ENCODE measurements at regions not wholly inside any gene's neighbourhood (a gene's known extent, or its start where the extent isn't known, plus 50 kb on each side); places are given as distances from the start of the nearest gene placed in this dataset.
A peak's percentile ranks its signal among the peaks of the same experiment; 100 is the strongest.

GRCh38 chr7:40923626-40924025 is 779.3 kb downstream of the INHBA start:
- Histone ChIP-seq H3K79me2 (no peaks in the 10 kb centered on the region), H2AFZ (no peak overlapping the region), H3K36me3 (replicated peaks; ENCODE audit: insufficient read depth, low read depth) (no peaks in the 10 kb centered on the region), H3K9me3 (ENCODE audit: low read depth) (no peaks in the 10 kb centered on the region), H3K27me3 (no peaks in the 10 kb centered on the region), H3K4me1 (ENCODE audit: insufficient read depth) (peaks cover 6% of the 10 kb centered on the region), H3K4me3 (no peak overlapping the region), H3K4me2 (no peak overlapping the region), H4K20me1 (ENCODE audit: insufficient read depth, poor library complexity, severe bottlenecking) (no peaks in the 10 kb centered on the region), H3K27ac (no peak overlapping the region), H3K9me2 (replicated peaks; ENCODE audit: insufficient read depth) (no peaks in the 10 kb centered on the region)
- TF ChIP-seq EZH2 (IDR thresholded peaks at IDR 0.05; ENCODE audit: borderline replicate concordance) (no peak), EZH2phosphoT487 (IDR thresholded peaks at IDR 0.05; ENCODE audit: low read depth, severe bottlenecking, unreplicated experiment) (no peak)
- TF ChIP-seq, protein P1, sequence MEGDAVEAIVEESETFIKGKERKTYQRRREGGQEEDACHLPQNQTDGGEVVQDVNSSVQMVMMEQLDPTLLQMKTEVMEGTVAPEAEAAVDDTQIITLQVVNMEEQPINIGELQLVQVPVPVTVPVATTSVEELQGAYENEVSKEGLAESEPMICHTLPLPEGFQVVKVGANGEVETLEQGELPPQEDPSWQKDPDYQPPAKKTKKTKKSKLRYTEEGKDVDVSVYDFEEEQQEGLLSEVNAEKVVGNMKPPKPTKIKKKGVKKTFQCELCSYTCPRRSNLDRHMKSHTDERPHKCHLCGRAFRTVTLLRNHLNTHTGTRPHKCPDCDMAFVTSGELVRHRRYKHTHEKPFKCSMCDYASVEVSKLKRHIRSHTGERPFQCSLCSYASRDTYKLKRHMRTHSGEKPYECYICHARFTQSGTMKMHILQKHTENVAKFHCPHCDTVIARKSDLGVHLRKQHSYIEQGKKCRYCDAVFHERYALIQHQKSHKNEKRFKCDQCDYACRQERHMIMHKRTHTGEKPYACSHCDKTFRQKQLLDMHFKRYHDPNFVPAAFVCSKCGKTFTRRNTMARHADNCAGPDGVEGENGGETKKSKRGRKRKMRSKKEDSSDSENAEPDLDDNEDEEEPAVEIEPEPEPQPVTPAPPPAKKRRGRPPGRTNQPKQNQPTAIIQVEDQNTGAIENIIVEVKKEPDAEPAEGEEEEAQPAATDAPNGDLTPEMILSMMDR (IDR thresholded peaks at IDR 0.05; ENCODE audit: poor library complexity): no peak
- no peak for DNase-seq (ENCODE audit: low spot score)
- WGBS (ENCODE audit: low lambda C conversion rate, missing lambda C conversion rate): 86% methylated on average over 1 of the region's 1 CpG

DNA sequence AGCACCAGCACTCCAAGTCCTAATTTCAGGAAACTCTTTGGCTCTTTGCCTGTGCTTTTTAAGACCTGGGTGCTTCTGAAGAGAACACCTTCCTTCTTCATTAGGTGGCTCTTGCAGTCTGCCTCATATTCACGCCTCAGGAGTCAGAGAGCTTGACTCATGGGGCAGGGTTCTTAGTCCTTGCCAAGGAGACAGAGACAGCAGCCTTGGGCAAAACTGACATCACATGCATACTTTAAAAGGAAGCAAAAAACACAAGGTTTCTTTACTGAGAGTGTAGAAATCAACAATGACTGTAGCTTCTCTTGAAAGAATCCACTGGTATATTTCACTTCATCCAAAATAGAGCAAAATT is 780.6 kb downstream of the INHBA start:
- H3K27ac ChIP-seq: peak overlapping the region; percentile 33
- no peak for DNase-seq (ENCODE audit: low spot score)
- H4K20me1 ChIP-seq (ENCODE audit: insufficient read depth, poor library complexity, severe bottlenecking): no peaks in the 10 kb centered on the region
- 100% methylated on average over 1 of the region's 1 CpG for WGBS (ENCODE audit: low lambda C conversion rate, missing lambda C conversion rate)
- no peak overlapping the region for H3K4me3 ChIP-seq
- H3K9me3 ChIP-seq (ENCODE audit: low read depth): no peaks in the 10 kb centered on the region
- H3K9me2 ChIP-seq (replicated peaks; ENCODE audit: insufficient read depth): no peaks in the 10 kb centered on the region
- peaks cover 12% of the 10 kb centered on the region for H3K4me1 ChIP-seq (ENCODE audit: insufficient read depth)
- H3K4me2 ChIP-seq: no peak overlapping the region
- H3K79me2 ChIP-seq: no peaks in the 10 kb centered on the region
- no peaks in the 10 kb centered on the region for H3K27me3 ChIP-seq
- H3K36me3 ChIP-seq (replicated peaks; ENCODE audit: insufficient read depth, low read depth): no peaks in the 10 kb centered on the region
- no peak overlapping the region for H2AFZ ChIP-seq
- no peak for TF ChIP-seq EZH2phosphoT487 (IDR thresholded peaks at IDR 0.05; ENCODE audit: low read depth, severe bottlenecking, unreplicated experiment)
- TF ChIP-seq, protein P1 (IDR thresholded peaks at IDR 0.05; ENCODE audit: poor library complexity): no peak
- no peak for TF ChIP-seq EZH2 (IDR thresholded peaks at IDR 0.05; ENCODE audit: borderline replicate concordance)

DNA sequence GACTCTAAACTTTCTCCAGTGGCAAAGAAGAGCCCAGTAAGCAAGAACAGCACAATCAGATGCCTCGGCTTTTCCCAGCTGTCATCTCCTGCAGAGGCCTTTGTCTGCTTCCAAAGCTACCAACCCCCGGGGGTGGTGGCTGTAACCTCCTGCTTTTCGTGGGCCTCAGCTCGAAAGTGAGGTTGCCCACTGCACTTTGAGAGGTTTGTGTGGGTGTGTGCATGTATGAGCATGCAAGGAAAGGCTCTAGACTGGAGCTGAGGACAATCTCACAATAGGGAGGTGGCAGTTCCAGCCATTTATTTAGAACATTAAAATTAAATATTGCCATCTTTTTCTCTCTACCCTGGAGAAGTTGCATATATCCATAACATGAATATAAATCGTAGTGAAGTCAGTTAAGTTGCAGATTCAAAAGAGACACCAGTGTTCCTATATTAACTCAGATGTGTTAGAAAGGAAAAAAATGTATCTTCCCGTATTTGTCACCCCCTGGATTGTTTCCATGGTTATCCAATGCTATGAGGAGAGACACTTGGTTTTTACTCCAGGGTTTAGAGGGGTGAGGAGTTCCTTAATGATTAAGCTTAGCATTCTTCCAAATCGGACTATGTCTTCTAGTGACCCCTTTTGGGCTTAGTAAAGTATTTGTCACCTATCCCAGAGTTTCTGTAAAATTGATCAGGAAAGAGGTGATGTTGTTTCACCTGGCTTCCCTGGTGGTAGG is 781.1 kb downstream of the INHBA start:
- peak overlapping the region; percentile 33 for H3K27ac ChIP-seq
- H3K4me2 ChIP-seq: no peak overlapping the region
- no peaks in the 10 kb centered on the region for H3K36me3 ChIP-seq (replicated peaks; ENCODE audit: insufficient read depth, low read depth)

More for the DNA sequence above, 781.1 kb downstream of the INHBA start:
- Histone ChIP-seq H3K27me3 (no peaks in the 10 kb centered on the region), H4K20me1 (ENCODE audit: insufficient read depth, poor library complexity, severe bottlenecking) (no peaks in the 10 kb centered on the region), H3K9me3 (ENCODE audit: low read depth) (no peaks in the 10 kb centered on the region), H3K4me1 (ENCODE audit: insufficient read depth) (peaks cover 14% of the 10 kb centered on the region), H3K9me2 (replicated peaks; ENCODE audit: insufficient read depth) (no peaks in the 10 kb centered on the region), H2AFZ (no peak overlapping the region), H3K79me2 (no peaks in the 10 kb centered on the region), H3K4me3 (no peak overlapping the region)
- TF ChIP-seq EZH2phosphoT487 (IDR thresholded peaks at IDR 0.05; ENCODE audit: low read depth, severe bottlenecking, unreplicated experiment) (no peak), EZH2 (IDR thresholded peaks at IDR 0.05; ENCODE audit: borderline replicate concordance) (no peak)
- TF ChIP-seq, protein P1 (IDR thresholded peaks at IDR 0.05; ENCODE audit: poor library complexity): no peak
- no peak for DNase-seq (ENCODE audit: low spot score)
- 77% methylated on average over 7 of the region's 7 CpGs for WGBS (ENCODE audit: low lambda C conversion rate, missing lambda C conversion rate)
